K562 (cell line): ENCODE measurements at regions not wholly inside any gene's neighbourhood (a gene's known extent, or its start where the extent isn't known, plus 50 kb on each side); places are given as distances from the start of the nearest gene placed in this dataset.

Source experiments
- ATAC-seq: fragments of 200-7000 bp; cut with Tn5 transposase; 3 replicates; pipeline ENCODE4 v1.9.1; 2020; ENCODE audit warnings: moderate library complexity
- BruUV-seq: library from RNA; stranded (reverse); fragments of 400-500 nt; replicated peaks from 2 replicates; lab custom pipeline; 2021; lab: Mats Ljungman, UMichigan
- CTCF ChIA-PET: fragments of 300-600 bp; formaldehyde crosslinking; extraction: SDS; loops from one replicate; lab custom pipeline; 2021; ENCODE audit warnings: low intra/inter-chr PET ratio; lab: Yijun Ruan, JAX
- POLR2A ChIA-PET: fragments of 300-600, 350-650 bp; sonication (Branson Sonifier 250); formaldehyde crosslinking; extraction: SDS; loops from one replicate; lab custom pipeline; 2021; ENCODE audit warnings: antibody characterized with exemption, inconsistent platforms; lab: Yijun Ruan, JAX
- DNase-seq, 4 experiments: peaks; one replicate each; pipeline versions ENCODE4 v3.0.0 to v3.0.0-alpha.2; 2011 to 2018; ENCODE audit warnings: low spot score in 3 of 4, mixed read lengths in 3 of 4; ENCODE audit errors: extremely low read depth in 1 of 4
- FAIRE-seq: peaks from 2 replicates; lab custom pipeline; 2011; peaks lifted over from hg19 to GRCh38; lab: Jason Lieb, UNC
- H2AFZ ChIP-seq: 2 replicates; pipeline ENCODE4 v1.6.0; 2011; ENCODE audit warnings: low read depth, low read length, control low read depth, inconsistent platforms
- H3K27ac ChIP-seq: fragments of 200-600 bp; 3 replicates; pipeline ENCODE4 v1.8.0; 2011; ENCODE audit warnings: low read depth, mild to moderate bottlenecking, control low read depth, inconsistent platforms, low read length, moderate library complexity, mixed read lengths; ENCODE audit errors: extremely low read depth
- H3K27me3 ChIP-seq, 2 experiments: fragments of 300-600 bp in 1 of 2; 2 replicates in 1 of 2; 3 replicates in 1 of 2; pipeline versions ENCODE4 v1.6.0 to v1.8.0; 2011; ENCODE audit warnings: inconsistent platforms in 2 of 2, low read length in 2 of 2, mild to moderate bottlenecking in 1 of 2, mixed read lengths in 1 of 2, moderate library complexity in 1 of 2; ENCODE audit not compliant: control insufficient read depth in 2 of 2, insufficient read depth in 2 of 2
- H3K36me3 ChIP-seq: fragments of 300-600 bp; 3 replicates; pipeline ENCODE4 v1.8.0; 2011; ENCODE audit warnings: mild to moderate bottlenecking, low read length, inconsistent platforms; ENCODE audit not compliant: control insufficient read depth, insufficient read depth
- H3K4me1 ChIP-seq, 2 experiments: fragments of 200-600 bp in 1 of 2; replicated peaks in 1 of 2; 2 replicates in 1 of 2; 3 replicates in 1 of 2; pipeline versions ENCODE4 v1.5.1 to v1.8.0; 2011; ENCODE audit warnings: inconsistent platforms in 2 of 2, low read length in 2 of 2, mild to moderate bottlenecking in 1 of 2, mixed read lengths in 1 of 2, moderate library complexity in 1 of 2; ENCODE audit not compliant: control insufficient read depth in 2 of 2, insufficient read depth in 2 of 2
- H3K4me2 ChIP-seq: 2 replicates; pipeline ENCODE4 v1.6.1; 2011; ENCODE audit warnings: low read length, control low read depth, inconsistent platforms, mixed read lengths; ENCODE audit not compliant: insufficient read depth
- H3K4me3 ChIP-seq: fragments of 200-600 bp; sonication (generic), shearing (Covaris generic); 2 replicates; pipeline ENCODE4 v1.5.1; 2016; ENCODE audit warnings: control low read depth, inconsistent platforms
- H3K79me2 ChIP-seq: fragments of 200-600 bp; 3 replicates; pipeline ENCODE4 v1.8.0; 2011; ENCODE audit warnings: low read length, inconsistent platforms; ENCODE audit not compliant: control insufficient read depth, insufficient read depth
- H3K9ac ChIP-seq, 2 experiments: 2 replicates each; pipeline versions ENCODE4 v1.6.0 to v1.6.1; 2011; ENCODE audit warnings: low read depth in 2 of 2, low read length in 2 of 2, control low read depth in 1 of 2, inconsistent platforms in 1 of 2, mild to moderate bottlenecking in 1 of 2, mixed read lengths in 1 of 2; ENCODE audit not compliant: insufficient read depth in 1 of 2
- H3K9me1 ChIP-seq: one replicate; pipeline ENCODE4 v1.6.0; 2011; ENCODE audit warnings: inconsistent platforms, mild to moderate bottlenecking, low read length, moderate library complexity; ENCODE audit not compliant: control insufficient read depth, insufficient read depth
- H3K9me3 ChIP-seq: replicated peaks from 2 replicates; pipeline ENCODE4 v1.5.1; 2011; ENCODE audit warnings: low read depth, low read length, inconsistent platforms; ENCODE audit not compliant: control insufficient read depth, insufficient read depth
- H4K20me1 ChIP-seq: replicated peaks from 2 replicates; pipeline ENCODE4 v1.6.1; 2011; ENCODE audit warnings: low read length, inconsistent platforms, mixed read lengths; ENCODE audit not compliant: control insufficient read depth, insufficient read depth
- BRD4 ChIP-seq: fragments of 200-600 bp; sonication (generic); IDR thresholded peaks from 2 replicates; pipeline ENCODE4 v1.6.1; 2017; ENCODE audit warnings: inconsistent platforms
- MCM3 ChIP-seq: fragments of 450-650 bp; IDR thresholded peaks from 2 replicates; pipeline ENCODE4 v1.6.1; 2016
- MLLT1 ChIP-seq, 2 experiments: fragments of 450-650 bp; IDR thresholded peaks; 2 replicates each; pipeline ENCODE4 v1.6.1; 2016
- NFE2 ChIP-seq: IDR thresholded peaks from 2 replicates; pipeline ENCODE4 v1.6.1; 2014; ENCODE audit warnings: antibody characterized with exemption, low read depth
- SNIP1 ChIP-seq: fragments of 450-650 bp; IDR thresholded peaks from 2 replicates; pipeline ENCODE4 v1.7.1; 2017; ENCODE audit warnings: low read depth, mild to moderate bottlenecking
- ZNF121 ChIP-seq: sonication (generic); formaldehyde crosslinking; conservative IDR thresholded peaks from 2 replicates; pipeline ENCODE4 v1.8.0; 2022; ENCODE audit warnings: missing genetic modification reagents
- ZSCAN32 ChIP-seq: fragments of 450-650 bp; formaldehyde crosslinking; IDR thresholded peaks from 2 replicates; pipeline ENCODE4 v1.4.0; 2020; ENCODE audit warnings: mild to moderate bottlenecking, moderate library complexity
- WGBS: fragments of 100-300 bp; shearing (Covaris generic); methylation state at CpG from one replicate; pipeline ENCODE4 v1.1.6; 2016; ENCODE audit warnings: low coverage, mixed read lengths; ENCODE audit not compliant: insufficient coverage; ENCODE audit errors: missing lambda C conversion rate; 5-methylcytosine and 5-hydroxymethylcytosine counted together
- in situ Hi-C: fragments of 300-500 bp; cut with MboI; formaldehyde crosslinking; loops from 4 replicates; pipeline ENCODE4 v1.15.0; 2018; ENCODE audit warnings: inconsistent platforms, mixed read lengths
- intact Hi-C: fragments of 100-400 bp; cut with micrococcal nuclease; formaldehyde crosslinking; loops from 2 replicates; pipeline ENCODE4 v1.14.2; 2022
- TF ChIP-seq, protein P1 (sequence below): fragments of 150-350 bp; conservative IDR thresholded peaks from 2 replicates; pipeline ENCODE4 v1.6.1; 2014; ENCODE audit warnings: low read length

GRCh38 chr7:121797657-121798452, 75.1 kb upstream of the PTPRZ1 start:
- no peak for ATAC-seq
- WGBS, result 2% methylated on average over 6 of the region's 6 CpGs
- H3K4me2 ChIP-seq, result no peak overlapping the region
- no peaks in the 10 kb centered on the region for H3K9me1 ChIP-seq
- no peaks in the 10 kb centered on the region for H3K9me3 ChIP-seq
- ChIA-PET POLR2A (no interaction called here), CTCF (no interaction called here)
- H3K27me3 ChIP-seq, result no peaks in the 10 kb centered on the region
- intact Hi-C loops (no loop called here), in situ Hi-C loops (no loop called here)
- no TSS peak for BruUV-seq
- no peaks in the 10 kb centered on the region for H3K4me1 ChIP-seq
- TF ChIP-seq SNIP1 (no peak), ZNF121 (CRISPR knock-in tag) (no peak), ZSCAN32 (no peak), MCM3 (no peak), MLLT1 (IDR thresholded peaks at IDR 0.05) (no peak), BRD4 (no peak), NFE2 (no peak)
- TF ChIP-seq, protein P1, sequence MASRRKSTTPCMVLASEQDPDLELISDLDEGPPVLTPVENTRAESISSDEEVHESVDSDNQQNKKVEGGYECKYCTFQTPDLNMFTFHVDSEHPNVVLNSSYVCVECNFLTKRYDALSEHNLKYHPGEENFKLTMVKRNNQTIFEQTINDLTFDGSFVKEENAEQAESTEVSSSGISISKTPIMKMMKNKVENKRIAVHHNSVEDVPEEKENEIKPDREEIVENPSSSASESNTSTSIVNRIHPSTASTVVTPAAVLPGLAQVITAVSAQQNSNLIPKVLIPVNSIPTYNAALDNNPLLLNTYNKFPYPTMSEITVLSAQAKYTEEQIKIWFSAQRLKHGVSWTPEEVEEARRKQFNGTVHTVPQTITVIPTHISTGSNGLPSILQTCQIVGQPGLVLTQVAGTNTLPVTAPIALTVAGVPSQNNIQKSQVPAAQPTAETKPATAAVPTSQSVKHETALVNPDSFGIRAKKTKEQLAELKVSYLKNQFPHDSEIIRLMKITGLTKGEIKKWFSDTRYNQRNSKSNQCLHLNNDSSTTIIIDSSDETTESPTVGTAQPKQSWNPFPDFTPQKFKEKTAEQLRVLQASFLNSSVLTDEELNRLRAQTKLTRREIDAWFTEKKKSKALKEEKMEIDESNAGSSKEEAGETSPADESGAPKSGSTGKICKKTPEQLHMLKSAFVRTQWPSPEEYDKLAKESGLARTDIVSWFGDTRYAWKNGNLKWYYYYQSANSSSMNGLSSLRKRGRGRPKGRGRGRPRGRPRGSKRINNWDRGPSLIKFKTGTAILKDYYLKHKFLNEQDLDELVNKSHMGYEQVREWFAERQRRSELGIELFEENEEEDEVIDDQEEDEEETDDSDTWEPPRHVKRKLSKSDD, result no peak
- H4K20me1 ChIP-seq, result no peaks in the 10 kb centered on the region
- no peak overlapping the region for H2AFZ ChIP-seq
- no peak overlapping the region for H3K4me3 ChIP-seq
- no peak for DNase-seq
- no peaks in the 10 kb centered on the region for H3K79me2 ChIP-seq
- H3K36me3 ChIP-seq, result no peaks in the 10 kb centered on the region
- FAIRE-seq, result no peak
- no peak overlapping the region for H3K27ac ChIP-seq
- H3K9ac ChIP-seq, result no peak overlapping the region
